ENCODE measurements at regions not wholly inside any gene's neighbourhood (a gene's known extent, or its start where the extent isn't known, plus 50 kb on each side); places are given as distances from the start of the nearest gene placed in this dataset.
A peak's percentile ranks its signal among the peaks of the same experiment; 100 is the strongest.

DNA sequence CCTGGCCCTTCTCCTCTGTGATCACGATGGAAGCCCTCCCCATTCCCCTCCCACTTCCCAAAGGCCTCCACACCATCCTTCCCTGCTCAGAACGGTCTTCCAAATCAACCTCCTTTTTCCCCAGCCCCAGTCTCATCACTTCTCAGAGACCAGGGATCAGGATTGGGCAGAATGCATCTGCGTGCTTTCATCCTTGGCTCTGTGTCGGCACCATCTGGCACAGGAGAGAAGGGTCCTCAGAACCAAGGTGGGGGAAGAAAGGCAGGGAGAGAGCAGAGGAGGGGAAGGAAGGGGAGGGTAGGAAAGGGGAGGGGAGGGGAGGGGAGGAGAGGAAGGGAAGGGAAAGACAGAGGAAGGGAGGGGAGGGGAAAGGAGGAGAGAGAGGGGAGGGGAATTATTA is 52.4 kb upstream of the FICD start:
- no peak for DNase-seq

DNA sequence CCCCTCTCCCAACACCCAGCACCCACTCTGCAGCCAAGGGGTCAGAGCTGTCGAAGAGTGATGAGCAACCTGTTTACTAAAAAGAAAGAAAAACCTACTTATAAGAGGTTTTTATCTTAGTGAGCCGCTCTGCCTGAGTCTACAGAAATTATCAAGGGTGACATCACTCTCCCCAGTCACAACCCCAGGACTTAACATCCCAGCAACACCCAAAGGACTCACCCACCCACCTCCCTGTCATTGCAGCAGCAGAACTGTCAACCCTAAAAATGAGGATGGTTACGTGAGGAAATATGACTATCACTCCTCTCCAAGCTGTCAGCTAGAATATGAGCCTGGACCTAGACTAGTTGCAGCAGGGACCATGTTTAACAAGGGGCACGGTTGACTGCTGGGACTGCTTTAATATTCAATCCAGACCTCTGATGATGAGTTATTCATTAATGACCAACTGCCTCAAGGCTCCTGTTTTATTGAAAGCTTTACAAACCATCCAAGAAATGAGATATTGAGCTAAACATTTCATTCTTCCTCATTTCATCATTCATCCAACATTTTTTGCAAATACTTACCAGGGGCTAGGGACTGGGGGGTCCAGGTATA is 53.9 kb upstream of the FICD start:
- DNase-seq = no peak

DNA sequence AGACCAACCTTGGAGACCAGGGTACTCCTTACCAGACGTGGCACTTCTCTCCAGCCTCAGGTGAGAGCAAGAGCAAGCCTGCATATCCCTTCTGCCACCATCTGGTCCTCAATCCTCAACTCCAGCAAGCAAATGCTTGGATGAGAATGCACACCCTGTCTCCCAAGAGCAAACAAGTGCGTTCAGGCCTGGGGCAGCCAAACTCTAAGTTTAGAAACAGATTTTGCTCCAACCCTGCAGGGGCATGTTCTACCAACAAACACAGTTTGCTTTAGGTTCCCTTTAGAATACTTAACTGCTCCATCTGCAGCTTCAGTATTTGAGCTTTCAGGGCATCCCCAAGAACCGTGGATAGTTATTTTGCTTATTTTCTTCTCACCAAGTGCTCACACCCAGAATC is 55.9 kb upstream of the FICD start:
- DNase-seq = no peak

DNA sequence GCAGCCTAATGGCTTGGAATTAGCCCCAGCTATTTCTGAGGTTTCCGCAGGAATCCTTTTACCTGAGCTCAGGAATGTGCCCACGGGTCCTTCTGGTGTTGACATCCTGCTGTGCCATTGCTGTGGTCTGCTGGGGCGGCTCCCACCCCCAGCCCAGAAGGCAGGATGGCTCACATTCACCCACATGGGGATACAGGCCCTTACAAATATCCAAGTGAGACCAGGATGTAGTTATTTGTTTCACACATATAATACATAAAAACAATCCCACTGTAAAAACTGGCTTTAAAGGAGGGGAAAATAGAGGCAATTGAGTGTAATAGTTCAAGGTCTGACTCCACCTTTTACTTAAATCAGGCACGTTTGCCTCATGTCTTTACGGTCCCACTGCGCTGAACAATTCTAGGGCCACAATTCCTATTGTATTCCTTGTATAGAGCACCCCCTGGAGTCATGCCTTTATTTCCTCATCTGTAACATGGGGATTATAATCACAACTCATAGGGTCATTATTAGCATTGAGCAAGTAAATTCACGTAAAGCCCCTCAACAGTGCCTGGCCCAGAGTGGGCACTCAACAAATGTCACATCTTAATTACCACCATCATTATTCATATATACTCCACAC is 57.2 kb upstream of the FICD start:
- DNase-seq = peak; percentile 32 to 39 (median 33)

GRCh38 chr12:108457006-108457733 is 57.9 kb upstream of the FICD start:
- peak; percentile 72 to 88 (median 82) for DNase-seq

GRCh38 chr12:108455706-108456105 is 59.4 kb upstream of the FICD start:
- DNase-seq = peak; percentile 27 to 52 (median 44)

- no peak for DNase-seq
Measured at GRCh38 chr12:108454539-108455139, 60.4 kb upstream of the FICD start.

GRCh38 chr12:108449478-108449877 is 65.6 kb upstream of the FICD start:
- no peak for DNase-seq

DNA sequence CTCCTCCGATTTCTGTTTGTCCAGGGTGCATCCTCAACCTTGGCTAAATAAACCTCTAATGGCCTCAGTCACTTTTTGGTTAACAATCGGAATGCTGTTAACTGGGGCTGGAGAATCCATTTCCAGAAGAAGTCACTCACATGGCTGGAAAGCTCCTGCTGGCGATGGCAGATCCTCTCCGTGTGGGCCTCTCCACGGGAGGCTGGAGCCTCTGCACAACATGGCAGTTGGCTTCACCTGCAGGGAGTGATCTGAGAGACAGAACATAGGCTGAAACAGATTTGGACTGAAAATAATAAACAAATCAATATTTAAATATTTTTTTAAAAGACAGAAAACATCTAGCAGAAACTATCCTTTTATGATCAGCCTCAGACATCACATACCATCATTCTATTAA is 66.8 kb upstream of the FICD start:
- no peak for DNase-seq

DNA sequence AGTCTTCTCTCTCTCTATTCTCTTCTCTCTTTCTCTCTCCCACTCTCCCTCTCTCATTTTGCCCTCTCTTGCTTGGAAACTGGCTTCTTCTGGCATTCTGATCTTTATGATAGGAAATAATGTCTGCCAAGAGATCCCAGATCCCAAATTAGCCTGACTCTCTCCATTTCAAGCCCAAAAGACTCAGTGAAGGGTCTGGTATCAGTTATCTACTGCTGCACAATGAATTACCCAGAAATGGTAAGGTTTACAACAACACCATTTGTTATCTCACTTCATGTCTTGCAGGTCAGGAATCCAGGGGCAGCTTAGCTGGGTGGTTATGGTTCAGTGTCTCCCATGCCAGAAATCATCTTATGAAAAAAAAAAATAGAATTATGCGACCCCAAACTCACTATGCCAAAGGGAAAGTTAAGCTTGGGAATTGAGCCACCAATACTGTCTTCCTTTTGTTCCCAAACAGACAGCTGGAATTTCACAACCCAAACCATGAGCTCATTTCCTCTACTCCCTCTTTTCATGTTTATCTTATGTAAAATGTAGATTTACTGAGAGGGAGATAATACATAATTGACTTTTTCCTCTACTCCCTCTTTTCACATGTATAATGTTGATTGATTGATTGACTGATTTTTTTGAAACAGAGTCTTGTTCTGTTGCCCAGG is 67.8 kb upstream of the FICD start:
- DNase-seq = peak in 2 of 3 donors; percentile 20 to 22

- peak in 2 of 3 donors; percentile 11 to 37 for DNase-seq
Measured at GRCh38 chr12:108446766-108447165, 68.3 kb upstream of the FICD start.

GRCh38 chr12:108442910-108443309 is 72.2 kb upstream of the FICD start:
- DNase-seq = no peak

DNA sequence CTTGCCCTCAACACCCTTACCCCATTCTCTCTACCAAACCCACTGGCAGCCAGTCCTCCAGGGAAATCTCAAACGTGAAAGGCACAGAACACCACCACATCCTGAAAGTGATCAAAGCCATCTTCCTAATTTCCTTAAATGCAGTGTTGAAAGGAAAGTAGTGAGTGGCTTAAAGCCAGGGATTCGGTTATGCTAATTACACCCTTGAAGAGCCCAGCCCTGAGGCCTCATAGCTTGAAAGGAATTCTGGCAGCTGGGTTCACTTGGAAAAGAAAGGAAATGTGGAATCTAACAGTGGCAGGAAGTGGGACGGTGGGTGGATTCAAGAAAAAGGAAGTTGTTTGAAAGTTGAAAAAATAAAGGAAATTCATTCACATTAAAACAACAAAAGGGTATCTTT is 73.0 kb upstream of the FICD start:
- DNase-seq = peak; percentile 22 to 33 (median 29)

- no peak for DNase-seq
Measured at GRCh38 chr12:108441549-108441948, 73.5 kb upstream of the FICD start.

- DNase-seq = no peak
Measured at GRCh38 chr12:108440736-108441135, 74.3 kb upstream of the FICD start.

DNA sequence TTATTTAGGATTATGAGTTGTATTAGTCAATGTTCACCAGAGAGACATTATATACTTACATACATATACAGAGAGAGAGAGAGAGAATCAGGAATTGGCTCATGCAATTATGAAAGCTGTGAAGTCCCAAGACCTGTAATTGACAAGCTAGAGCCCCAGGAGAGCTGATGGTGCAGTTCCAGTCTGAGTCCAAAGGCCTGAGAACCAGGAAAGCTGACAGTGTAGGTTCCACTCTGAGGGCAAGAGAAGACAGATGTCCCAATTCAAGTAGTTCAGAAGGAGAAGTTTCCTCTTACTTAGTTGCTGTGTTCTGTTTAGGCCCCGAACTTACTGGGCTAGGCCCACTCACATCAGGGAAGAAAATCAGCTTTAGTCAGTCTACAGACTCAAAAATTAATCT is 76.4 kb upstream of the FICD start:
- DNase-seq = peak; percentile 44 to 77 (median 56)

DNA sequence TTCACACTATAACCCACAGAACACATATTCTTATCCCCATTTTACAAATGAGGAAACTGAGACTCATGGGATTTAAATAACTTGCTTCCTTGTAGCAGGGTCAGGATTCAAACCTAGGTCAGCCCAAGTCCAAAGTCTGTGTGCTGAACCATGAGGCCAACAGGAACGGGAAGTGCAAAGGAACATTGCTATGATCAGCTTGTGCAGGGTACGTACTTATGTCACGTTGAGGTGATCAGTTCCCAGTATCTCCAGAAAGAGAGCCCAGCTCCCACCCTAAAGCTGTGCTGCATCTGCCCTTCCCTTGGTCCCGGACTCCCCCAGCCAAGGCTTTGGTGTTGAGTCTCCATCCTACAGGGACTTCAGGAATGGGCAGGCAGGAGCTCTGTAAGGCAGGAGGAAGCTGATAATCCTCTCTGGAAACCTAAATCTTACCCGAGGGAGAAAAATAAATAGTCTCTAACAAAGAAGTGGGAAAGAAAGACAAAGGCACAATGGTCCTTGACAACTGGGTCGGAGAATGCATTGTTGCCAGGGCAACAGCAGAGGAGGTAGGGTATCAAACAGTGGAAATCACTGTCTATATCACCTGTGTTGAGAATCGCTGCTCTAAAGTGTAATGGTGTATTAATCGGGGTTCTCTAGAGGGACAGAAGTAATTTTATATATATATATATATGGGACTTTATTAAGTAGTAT is 82.5 kb upstream of the FICD start:
- no peak for DNase-seq

- no peak for DNase-seq
Measured at GRCh38 chr12:108430926-108431325, 84.2 kb upstream of the FICD start.

- peak in 2 of 3 donors; percentile 7 to 11 for DNase-seq
Measured at GRCh38 chr12:108430245-108430644, 84.8 kb upstream of the FICD start.

- no peak for DNase-seq
Measured at GRCh38 chr12:108425238-108425795, 86.2 kb upstream of the CMKLR1 start.

DNA sequence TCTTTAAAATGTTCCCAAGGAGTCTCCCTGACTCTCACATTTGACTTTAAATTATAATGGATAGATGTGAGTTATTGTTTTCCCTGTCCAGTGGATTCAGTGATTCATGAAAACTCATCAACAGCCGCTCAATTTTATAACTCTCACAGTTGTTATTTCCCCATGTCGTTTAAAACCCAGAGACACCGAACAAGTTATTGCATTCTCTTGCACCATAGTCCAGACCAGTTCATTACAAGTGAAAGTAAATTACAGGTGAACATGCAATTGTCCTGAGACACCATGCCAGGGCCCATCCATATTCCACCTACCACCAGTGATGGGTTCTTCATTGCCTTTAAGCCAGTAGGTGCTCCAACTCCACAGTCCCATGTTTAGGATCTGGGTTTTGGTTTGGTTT is 85.7 kb upstream of the CMKLR1 start:
- DNase-seq = no peak

DNA sequence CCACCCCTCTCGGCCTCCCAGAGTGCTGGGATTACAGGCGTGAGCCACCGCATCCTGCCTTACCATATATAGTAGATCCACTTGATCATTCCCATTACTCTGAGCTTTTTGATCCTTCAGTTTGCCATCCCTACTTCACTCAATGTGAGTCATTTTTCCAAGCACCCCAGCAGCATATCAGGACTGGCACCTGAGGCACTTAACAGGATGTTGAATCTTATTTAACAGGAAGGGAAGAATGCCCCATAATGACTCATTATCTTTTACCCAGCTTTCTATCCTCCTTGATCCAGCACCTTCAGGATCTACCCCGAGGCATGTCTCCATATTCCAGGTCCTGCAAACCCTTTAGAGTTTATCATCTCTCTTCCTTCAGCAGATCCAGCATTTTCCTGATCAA is 84.9 kb upstream of the CMKLR1 start:
- no peak for DNase-seq

All from suppressor macrophage treated with lipopolysaccharide for 1 hour (primary cell).